Liver (tissue), 3 donors: ENCODE measurements at regions not wholly inside any gene's neighbourhood (a gene's known extent, or its start where the extent isn't known, plus 50 kb on each side); places are given as distances from the start of the nearest gene placed in this dataset.

Experiments used
- CTCF ChIP-seq: fragments of 150-350 bp; IDR thresholded peaks from 2 replicates; pipeline ENCODE4 v1.5.1; 2017; ENCODE audit warnings: improper control_type of control experiment, low read depth, low read length; ENCODE audit not compliant: missing input control
- MAX ChIP-seq: IDR thresholded peaks from 2 replicates; pipeline ENCODE4 v1.6.1; 2016; ENCODE audit warnings: antibody characterized with exemption
- RAD21 ChIP-seq, 2 donors: IDR thresholded peaks; 2 replicates each; pipeline ENCODE4 v1.6.1; 2016; ENCODE audit warnings: antibody characterized with exemption in 2 of 2, mild to moderate bottlenecking in 2 of 2
- TAF1 ChIP-seq: conservative IDR thresholded peaks from 2 replicates; pipeline ENCODE4 v1.6.1; 2016; ENCODE audit warnings: antibody characterized with exemption, mild to moderate bottlenecking
- donor health status: healthy.
- donor health status: healthy.

- TF ChIP-seq CTCF (no peak), MAX (no peak), TAF1 (no peak), RAD21 (IDR thresholded peaks at IDR 0.05) (peak; percentile 61 to 75)
These were observed 314.2 kb downstream of the DLEU7 start for GRCh38 chr13:50529154-50529882.
